GM12878 (cell line): ENCODE measurements at regions not wholly inside any gene's neighbourhood (a gene's known extent, or its start where the extent isn't known, plus 50 kb on each side); places are given as distances from the start of the nearest gene placed in this dataset.

Experiments
- ATAC-seq: fragments of 200-7000 bp; cut with Tn5 transposase; 3 replicates; pipeline ENCODE4 v1.9.1; 2020; ENCODE audit warnings: mild to moderate bottlenecking, moderate library complexity
- BruUV-seq: library from RNA; stranded (reverse); fragments of 400-500 nt; replicated peaks from 2 replicates; lab custom pipeline; 2021; lab: Mats Ljungman, UMichigan
- CTCF ChIA-PET: fragments of 300-600 bp; sonication (Branson Sonifier 250); formaldehyde crosslinking; extraction: SDS; loops from one replicate; lab custom pipeline; 2021; ENCODE audit warnings: inconsistent platforms; lab: Yijun Ruan, JAX
- POLR2A ChIA-PET: fragments of 350-600 bp; formaldehyde crosslinking; extraction: SDS; loops from one replicate; lab custom pipeline; 2021; ENCODE audit warnings: inconsistent platforms; lab: Charles Lee
- RAD21 ChIA-PET: fragments of 300-600 bp; sonication (Branson Sonifier 250); formaldehyde crosslinking; loops from one replicate; lab custom pipeline; 2023; ENCODE audit warnings: antibody characterized with exemption; ENCODE audit not compliant: unreplicated experiment; lab: Charles Lee
- SMC1A ChIA-PET: fragments of 300-600 bp; sonication (Branson Sonifier 250); formaldehyde crosslinking; loops from one replicate; lab custom pipeline; 2023; ENCODE audit not compliant: unreplicated experiment, uncharacterized antibody; lab: Charles Lee
- DNase-seq: peaks from one replicate; pipeline ENCODE4 v3.0.0-alpha.2; 2011; ENCODE audit warnings: low read depth, low spot score
- FAIRE-seq: peaks from 3 replicates; lab custom pipeline; 2011; peaks lifted over from hg19 to GRCh38; lab: Jason Lieb, UNC
- H2AFZ ChIP-seq: 2 replicates; pipeline ENCODE4 v1.6.0; 2011; ENCODE audit warnings: low read depth, low read length, control low read depth; ENCODE audit not compliant: control insufficient read depth
- H3K27ac ChIP-seq: 2 replicates; pipeline ENCODE4 v1.5.1; 2011; ENCODE audit warnings: control low read depth; ENCODE audit not compliant: control insufficient read depth, insufficient read depth
- H3K27me3 ChIP-seq, 2 experiments: replicated peaks in 1 of 2; 2 replicates each; pipeline versions ENCODE4 v1.6.0 to v1.6.1; 2011; ENCODE audit warnings: low read length in 1 of 2; ENCODE audit not compliant: control insufficient read depth in 2 of 2, insufficient read depth in 2 of 2
- H3K36me3 ChIP-seq, 2 experiments: 2 replicates each; pipeline ENCODE4 v1.5.1; 2011; ENCODE audit warnings: low read length in 1 of 2; ENCODE audit not compliant: control insufficient read depth in 2 of 2, insufficient read depth in 2 of 2
- H3K4me1 ChIP-seq: 2 replicates; pipeline ENCODE4 v1.6.1; 2011; ENCODE audit warnings: mild to moderate bottlenecking, low read length, moderate library complexity, mixed read lengths; ENCODE audit not compliant: control insufficient read depth, insufficient read depth
- H3K4me2 ChIP-seq: 2 replicates; pipeline ENCODE4 v1.6.0; 2011; ENCODE audit warnings: control low read depth; ENCODE audit not compliant: control insufficient read depth, insufficient read depth
- H3K4me3 ChIP-seq: fragments of 200-600 bp; sonication (generic); 2 replicates; pipeline ENCODE4 v1.5.1; 2016
- H3K79me2 ChIP-seq: 2 replicates; pipeline ENCODE4 v1.6.0; 2011; ENCODE audit warnings: low read length; ENCODE audit not compliant: control insufficient read depth, insufficient read depth
- H3K9ac ChIP-seq: 2 replicates; pipeline ENCODE4 v1.8.0; 2011; ENCODE audit warnings: low read length, control low read depth, mixed read lengths; ENCODE audit not compliant: control insufficient read depth, insufficient read depth
- H3K9me3 ChIP-seq: replicated peaks from 3 replicates; pipeline ENCODE4 v1.5.1; 2011; ENCODE audit warnings: mild to moderate bottlenecking, low read length; ENCODE audit not compliant: control insufficient read depth, insufficient read depth
- H4K20me1 ChIP-seq: 2 replicates; pipeline ENCODE4 v1.6.0; 2011; ENCODE audit not compliant: control insufficient read depth, insufficient read depth
- BACH1 ChIP-seq: fragments of 450-650 bp; IDR thresholded peaks from 2 replicates; pipeline ENCODE4 v1.6.1; 2017; ENCODE audit warnings: mild to moderate bottlenecking, borderline replicate concordance
- CEBPZ ChIP-seq: fragments of 150-350 bp; IDR thresholded peaks from 2 replicates; pipeline ENCODE4 v1.6.1; 2016; ENCODE audit warnings: low read depth, low read length
- CUX1 ChIP-seq: IDR thresholded peaks from 2 replicates; pipeline ENCODE4 v1.6.1; 2012; ENCODE audit warnings: improper control_type of control experiment, low read depth, low read length; ENCODE audit not compliant: insufficient replicate concordance
- EGR1 ChIP-seq, 2 experiments: IDR thresholded peaks; 1 replicate in 1 of 2; 2 replicates in 1 of 2; pipeline ENCODE4 v1.6.1; 2011 to 2012; ENCODE audit warnings: low read depth in 2 of 2, low read length in 2 of 2, borderline replicate concordance in 1 of 2, mild to moderate bottlenecking in 1 of 2, moderate library complexity in 1 of 2
- ETV6 ChIP-seq, 2 experiments: fragments of 450-650 bp in 1 of 2; IDR thresholded peaks in 1 of 2; conservative IDR thresholded peaks in 1 of 2; 2 replicates each; pipeline ENCODE4 v1.6.1; 2014; ENCODE audit warnings: antibody characterized with exemption in 1 of 2, borderline replicate concordance in 1 of 2, low read depth in 1 of 2, mild to moderate bottlenecking in 1 of 2, moderate library complexity in 1 of 2
- MLLT1 ChIP-seq: fragments of 450-650 bp; IDR thresholded peaks from 2 replicates; pipeline ENCODE4 v1.6.1; 2016; ENCODE audit warnings: mild to moderate bottlenecking
- MXI1 ChIP-seq: fragments of 150-350 bp; IDR thresholded peaks from 2 replicates; pipeline ENCODE4 v1.6.1; 2011; ENCODE audit warnings: low read depth, mild to moderate bottlenecking, inconsistent platforms, low read length, improper control_type of control experiment
- NR2C2 ChIP-seq: IDR thresholded peaks from 2 replicates; pipeline ENCODE4 v1.6.1; 2011; ENCODE audit warnings: borderline replicate concordance, low read depth; ENCODE audit not compliant: control insufficient read depth, insufficient read length
- RFX5 ChIP-seq: IDR thresholded peaks from 2 replicates; pipeline ENCODE4 v1.6.1; 2011; ENCODE audit warnings: low read depth, low read length, improper control_type of control experiment
- SRF ChIP-seq, 2 experiments: IDR thresholded peaks; 2 replicates each; pipeline ENCODE4 v1.6.1; 2011; ENCODE audit warnings: low read depth in 2 of 2, low read length in 2 of 2, mild to moderate bottlenecking in 1 of 2, moderate library complexity in 1 of 2
- ZBTB33 ChIP-seq: fragments of 450-650 bp; IDR thresholded peaks from 2 replicates; pipeline ENCODE4 v1.6.1; 2017; ENCODE audit warnings: mild to moderate bottlenecking
- ZNF622 ChIP-seq: fragments of 450-650 bp; IDR thresholded peaks from 2 replicates; pipeline ENCODE4 v1.6.1; 2017; ENCODE audit warnings: mild to moderate bottlenecking, inconsistent platforms
- WGBS: methylation state at CpG from one replicate; pipeline ENCODE4 v1.1.6; 2016; ENCODE audit warnings: low lambda C conversion rate; ENCODE audit not compliant: insufficient replicate concordance, insufficient coverage; ENCODE audit errors: missing lambda C conversion rate; 5-methylcytosine and 5-hydroxymethylcytosine counted together
- in situ Hi-C: fragments of 300-500 bp; cut with MboI; formaldehyde crosslinking; loops from 9 replicates; pipeline ENCODE4 v1.14.3; 2018; ENCODE audit warnings: mixed read lengths
- intact Hi-C: fragments of 100-400 bp; cut with micrococcal nuclease; formaldehyde crosslinking; loops from one replicate; pipeline ENCODE4 v1.14.2; 2022; ENCODE audit not compliant: unreplicated experiment

- FAIRE-seq, result no peak
- ChIA-PET SMC1A (interaction anchor here (1.1 kb wide), 1 partner anchor 10 kb away, joined by 3 read pairs; no protein-coding TSS in a partner anchor), CTCF (interaction anchor here (1.7 kb wide), 2 partner anchors 170 to 336 kb away, joined by 3 to 6 read pairs; no protein-coding TSS in a partner anchor), RAD21 (no interaction called here), POLR2A (no interaction called here)
- H2AFZ ChIP-seq, result no peak overlapping the region
- H3K79me2 ChIP-seq, result no peaks in the 10 kb centered on the region
- H3K9me3 ChIP-seq, result no peaks in the 10 kb centered on the region
- DNase-seq, result no peak
- peaks cover 3% of the 10 kb centered on the region for H3K4me1 ChIP-seq
- H3K27me3 ChIP-seq, result no peaks in the 10 kb centered on the region
- no peak overlapping the region for H3K27ac ChIP-seq
- no peaks in the 10 kb centered on the region for H3K36me3 ChIP-seq
- no peak overlapping the region for H3K4me2 ChIP-seq
- in situ Hi-C loops, result no loop called here
- no peak overlapping the region for H3K9ac ChIP-seq
- no peak for ATAC-seq
- 42% methylated on average over 5 of the region's 5 CpGs for whole genome bisulfite sequencing
- no TSS peak for BruUV-seq
- intact Hi-C loops, result no loop called here
- H4K20me1 ChIP-seq, result no peaks in the 10 kb centered on the region
- no peak overlapping the region for H3K4me3 ChIP-seq
- TF ChIP-seq SRF (IDR thresholded peaks at IDR 0.05; ENCODE audit: low read depth in 2 of 2, low read length in 2 of 2), result no peak
- no peak for TF ChIP-seq MXI1
- no peak for TF ChIP-seq CEBPZ
- TF ChIP-seq ETV6 (conservative IDR thresholded peaks at IDR 0.05 in 1 of 2, IDR thresholded peaks at IDR 0.05 in 1 of 2; ENCODE audit: borderline replicate concordance in 1 of 2, low read depth in 1 of 2), result no peak
- no peak for TF ChIP-seq NR2C2
- TF ChIP-seq BACH1, result no peak
- TF ChIP-seq RFX5, result no peak
- TF ChIP-seq MLLT1, result no peak
- no peak for TF ChIP-seq ZBTB33
- TF ChIP-seq CUX1, result no peak
- no peak for TF ChIP-seq ZNF622
- no peak for TF ChIP-seq EGR1 (IDR thresholded peaks at IDR 0.05; ENCODE audit: borderline replicate concordance in 1 of 2, low read depth in 2 of 2, low read length in 2 of 2)
Measured at GRCh38 chr10:32197423-32197822, 141.2 kb upstream of the KIF5B start.
